PC-3 (cell line): ENCODE measurements at regions not wholly inside any gene's neighbourhood (a gene's known extent, or its start where the extent isn't known, plus 50 kb on each side); places are given as distances from the start of the nearest gene placed in this dataset.

ENCODE experiments used
- ATAC-seq: fragments of 200-7000 bp; cut with Tn5 transposase; 2 replicates; pipeline ENCODE4 v1.9.1; 2020; ENCODE audit warnings: mild to moderate bottlenecking, moderate library complexity
- BruUV-seq: library from RNA; stranded (reverse); fragments of 400-500 nt; replicated peaks from 2 replicates; lab custom pipeline; 2021; lab: Mats Ljungman, UMichigan
- CTCF ChIA-PET: fragments of 300-600 bp; sonication (Branson Sonifier 250); formaldehyde crosslinking; loops from one replicate; lab custom pipeline; 2022; ENCODE audit warnings: antibody characterized with exemption; lab: Charles Lee
- POLR2A ChIA-PET: fragments of 300-600 bp; sonication (Branson Sonifier 250); formaldehyde crosslinking; loops from one replicate; lab custom pipeline; 2022; ENCODE audit warnings: antibody characterized with exemption; ENCODE audit not compliant: unreplicated experiment; lab: Charles Lee
- DNase-seq: peaks from one replicate; pipeline ENCODE4 v3.0.0-alpha.2; 2015
- H2AFZ ChIP-seq: fragments of 300-600 bp; sonication (generic); 2 replicates; pipeline ENCODE4 v1.6.0; 2016; ENCODE audit warnings: antibody characterized with exemption, low read length
- H3F3A ChIP-seq: fragments of 300-600 bp; sonication (generic); one replicate; pipeline ENCODE4 v1.6.0; 2017; ENCODE audit warnings: antibody characterized with exemption, low read length, control low read depth, mild to moderate bottlenecking; ENCODE audit not compliant: unreplicated experiment
- H3K27ac ChIP-seq: fragments of 300-600 bp; sonication (generic); 2 replicates; pipeline ENCODE4 v1.5.1; 2016; ENCODE audit warnings: mild to moderate bottlenecking, low read length
- H3K27me3 ChIP-seq: fragments of 300-600 bp; sonication (generic); 2 replicates; pipeline ENCODE4 v1.6.1; 2016; ENCODE audit warnings: low read length, mixed read lengths
- H3K36me3 ChIP-seq: fragments of 300-600 bp; sonication (generic); 2 replicates; pipeline ENCODE4 v1.6.1; 2016; ENCODE audit warnings: low read depth, mixed run types, low read length, mixed read lengths
- H3K4me1 ChIP-seq: fragments of 300-600 bp; sonication (generic); 2 replicates; pipeline ENCODE4 v1.5.1; 2016; ENCODE audit warnings: low read length; ENCODE audit not compliant: insufficient read depth
- H3K4me2 ChIP-seq: fragments of 300-600 bp; sonication (generic); 2 replicates; pipeline ENCODE4 v1.6.0; 2016; ENCODE audit warnings: low read length
- H3K4me3 ChIP-seq: fragments of 300-600 bp; sonication (generic); 2 replicates; pipeline ENCODE4 v1.5.1; 2016; ENCODE audit warnings: mild to moderate bottlenecking, low read length, mixed read lengths
- H3K79me2 ChIP-seq: fragments of 300-600 bp; sonication (generic); 2 replicates; pipeline ENCODE4 v1.6.1; 2017; ENCODE audit warnings: low read length, mixed read lengths
- H3K9ac ChIP-seq: fragments of 300-600 bp; sonication (generic); 2 replicates; pipeline ENCODE4 v1.6.0; 2016; ENCODE audit warnings: mild to moderate bottlenecking, low read length
- H3K9me2 ChIP-seq: fragments of 300-600 bp; sonication (generic); replicated peaks from 2 replicates; pipeline ENCODE4 v1.6.1; 2016; ENCODE audit warnings: mixed run types, low read length, mixed read lengths
- H3K9me3 ChIP-seq: fragments of 300-600 bp; sonication (generic); 2 replicates; pipeline ENCODE4 v1.6.1; 2016; ENCODE audit warnings: low read length, mixed read lengths
- H4K20me1 ChIP-seq: fragments of 300-600 bp; sonication (generic); 2 replicates; pipeline ENCODE4 v1.6.1; 2016; ENCODE audit warnings: low read length, mixed read lengths
- CTCF ChIP-seq: fragments of 300-600 bp; sonication (generic); conservative IDR thresholded peaks from 2 replicates; pipeline ENCODE4 v1.5.1; 2017; ENCODE audit warnings: antibody characterized with exemption, low read depth, mild to moderate bottlenecking, low read length
- EZH2 ChIP-seq: fragments of 300-600 bp; sonication (generic); IDR thresholded peaks from one replicate; pipeline ENCODE4 v1.6.1; 2017; ENCODE audit warnings: antibody characterized with exemption, mild to moderate bottlenecking, low read length; ENCODE audit not compliant: unreplicated experiment
- EZH2phosphoT487 ChIP-seq: fragments of 300-600 bp; sonication (generic); IDR thresholded peaks from 2 replicates; pipeline ENCODE4 v1.6.1; 2018; ENCODE audit warnings: mild to moderate bottlenecking, antibody characterized with exemption, low read length, borderline replicate concordance
- intact Hi-C: fragments of 100-400 bp; cut with micrococcal nuclease; formaldehyde crosslinking; loops from 2 replicates; pipeline ENCODE4 v1.9.0; 2023

DNA sequence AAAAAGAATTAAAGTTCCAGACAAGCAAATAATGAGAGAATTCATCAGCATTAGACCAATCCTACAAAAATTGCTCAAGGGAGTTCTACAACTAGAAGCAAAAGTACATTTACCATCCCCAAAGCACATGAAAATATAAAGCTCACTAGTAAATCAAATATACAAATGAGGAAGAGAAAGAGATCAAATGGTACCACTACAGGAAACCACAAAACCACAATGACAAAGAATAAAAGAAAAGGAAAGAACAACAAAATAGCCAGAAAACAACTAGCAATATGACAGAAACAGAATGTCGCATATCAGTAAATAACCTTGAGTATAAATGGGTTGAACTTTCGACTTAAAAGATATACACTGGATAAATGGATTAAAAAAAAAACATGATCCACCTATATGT lies 739.0 kb downstream of the DTWD2 start:
- no peak overlapping the region for H3K9ac ChIP-seq
- no TSS peak for BruUV-seq
- DNase-seq (no peak), ATAC-seq (no peak)
- intact Hi-C loops: no loop called here
- no peaks in the 10 kb centered on the region for H4K20me1 ChIP-seq
- H3K36me3 ChIP-seq: no peaks in the 10 kb centered on the region
- ChIA-PET POLR2A (no interaction called here), CTCF (no interaction called here)
- TF ChIP-seq CTCF (no peak), EZH2phosphoT487 (no peak), EZH2 (no peak)
- no peaks in the 10 kb centered on the region for H3K9me3 ChIP-seq
- H2AFZ ChIP-seq: no peak overlapping the region
- H3F3A ChIP-seq: no peaks in the 10 kb centered on the region
- H3K27ac ChIP-seq: no peak overlapping the region
- H3K27me3 ChIP-seq: no peaks in the 10 kb centered on the region
- H3K9me2 ChIP-seq: no peaks in the 10 kb centered on the region
- H3K4me3 ChIP-seq: no peak overlapping the region
- no peaks in the 10 kb centered on the region for H3K79me2 ChIP-seq
- H3K4me1 ChIP-seq: no peaks in the 10 kb centered on the region
- no peak overlapping the region for H3K4me2 ChIP-seq

DNA sequence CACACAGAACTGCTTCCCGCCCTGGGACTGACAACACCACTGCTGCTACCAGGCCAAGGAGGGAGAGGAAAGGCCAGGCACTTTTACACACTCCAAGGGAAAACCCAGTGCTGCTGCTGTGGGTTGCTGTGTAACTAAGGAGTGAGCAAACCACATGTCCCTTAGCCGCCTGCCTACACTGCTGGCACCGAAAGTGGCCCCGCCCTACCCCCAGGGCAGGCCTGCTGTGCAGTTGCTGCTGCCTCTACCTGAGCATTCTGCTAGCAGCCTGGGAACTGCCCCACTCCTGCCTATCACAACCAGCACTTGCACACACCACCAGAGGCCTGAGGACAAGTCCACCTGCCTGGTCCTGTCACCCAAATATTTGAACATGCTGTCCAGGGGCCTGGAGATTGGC lies 740.9 kb downstream of the DTWD2 start:
- CTCF ChIA-PET: no interaction called here
- Histone ChIP-seq H3K27me3 (no peaks in the 10 kb centered on the region), H2AFZ (no peak overlapping the region), H3K79me2 (no peaks in the 10 kb centered on the region), H3F3A (no peaks in the 10 kb centered on the region), H4K20me1 (no peaks in the 10 kb centered on the region), H3K9me3 (no peaks in the 10 kb centered on the region), H3K9ac (no peak overlapping the region), H3K36me3 (no peaks in the 10 kb centered on the region), H3K4me3 (no peak overlapping the region), H3K27ac (no peak overlapping the region), H3K4me1 (no peaks in the 10 kb centered on the region), H3K9me2 (no peaks in the 10 kb centered on the region), H3K4me2 (no peak overlapping the region)
- TF ChIP-seq EZH2phosphoT487 (no peak), EZH2 (no peak), CTCF (no peak)
- ATAC-seq (no peak), DNase-seq (no peak)
- BruUV-seq: no TSS peak
- POLR2A ChIA-PET: no interaction called here
- intact Hi-C loops: no loop called here

DNA sequence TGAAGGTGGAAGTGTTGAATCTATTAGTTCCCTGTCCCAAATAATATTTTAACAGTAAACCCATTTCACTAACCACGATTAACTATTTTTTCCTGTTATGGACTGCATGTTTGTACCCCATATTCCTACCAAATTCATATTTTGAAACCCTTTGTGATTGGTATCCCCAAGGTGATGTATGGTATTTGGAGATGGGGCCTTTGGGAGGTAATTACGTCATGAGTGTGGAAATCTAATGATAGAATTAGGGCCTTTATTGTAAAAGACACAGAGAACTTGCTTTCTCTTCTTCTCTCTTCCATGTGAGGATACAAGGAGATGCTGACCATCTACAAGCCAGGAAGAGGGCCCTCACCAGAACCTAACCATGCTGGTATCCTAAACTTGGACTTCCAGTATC lies 744.7 kb downstream of the DTWD2 start:
- intact Hi-C loops: no loop called here
- no peaks in the 10 kb centered on the region for H3K36me3 ChIP-seq
- DNase-seq (no peak), ATAC-seq (no peak)
- TF ChIP-seq EZH2 (no peak), EZH2phosphoT487 (no peak), CTCF (no peak)
- 0 out of 2 replicates have a peak, but pooled peaks cover 3% of the 10 kb centered on the region for H3K9me3 ChIP-seq
- ChIA-PET POLR2A (no interaction called here), CTCF (no interaction called here)
- H4K20me1 ChIP-seq: no peaks in the 10 kb centered on the region
- H3K79me2 ChIP-seq: no peaks in the 10 kb centered on the region
- no peaks in the 10 kb centered on the region for H3K4me1 ChIP-seq
- BruUV-seq: no TSS peak
- no peak overlapping the region for H3K4me3 ChIP-seq
- no peaks in the 10 kb centered on the region for H3K27me3 ChIP-seq
- H2AFZ ChIP-seq: no peak overlapping the region
- no peak overlapping the region for H3K9ac ChIP-seq
- H3K9me2 ChIP-seq: no peaks in the 10 kb centered on the region
- no peak overlapping the region for H3K4me2 ChIP-seq
- no peak overlapping the region for H3K27ac ChIP-seq
- no peaks in the 10 kb centered on the region for H3F3A ChIP-seq
